HT1080 (cell line): ENCODE measurements at regions not wholly inside any gene's neighbourhood (a gene's known extent, or its start where the extent isn't known, plus 50 kb on each side); places are given as distances from the start of the nearest gene placed in this dataset.
A peak's percentile ranks its signal among the peaks of the same experiment; 100 is the strongest.

ENCODE experiments used
- DNase-seq: peaks from one replicate; pipeline ENCODE4 v3.0.0-alpha.2; 2015; ENCODE audit warnings: low read depth

GRCh38 chr12:89893972-89894706 lies 185.5 kb upstream of the ATP2B1 start:
- peak; percentile 10 for DNase-seq

- no peak for DNase-seq
Observed at GRCh38 chr12:89892436-89892835, 183.8 kb upstream of the ATP2B1 start.

GRCh38 chr12:89891933-89892332 lies 183.3 kb upstream of the ATP2B1 start:
- DNase-seq = no peak

GRCh38 chr12:89890161-89890560 lies 181.5 kb upstream of the ATP2B1 start:
- no peak for DNase-seq

GRCh38 chr12:89889062-89889461 lies 180.4 kb upstream of the ATP2B1 start:
- DNase-seq = peak; percentile 54

- DNase-seq = no peak
Observed at GRCh38 chr12:89884952-89885351, 176.3 kb upstream of the ATP2B1 start.

GRCh38 chr12:89884416-89884898 lies 175.8 kb upstream of the ATP2B1 start:
- no peak for DNase-seq

GRCh38 chr12:89883630-89884389 lies 175.2 kb upstream of the ATP2B1 start:
- DNase-seq = peak; percentile 46

- DNase-seq = no peak
Observed at GRCh38 chr12:89882792-89883191, 174.2 kb upstream of the ATP2B1 start.

- DNase-seq = peak; percentile 18
Observed at GRCh38 chr12:89882050-89882449, 173.4 kb upstream of the ATP2B1 start.

GRCh38 chr12:89880690-89881350 lies 172.2 kb upstream of the ATP2B1 start:
- no peak for DNase-seq

GRCh38 chr12:89879766-89880165 lies 171.1 kb upstream of the ATP2B1 start:
- DNase-seq = no peak

GRCh38 chr12:89878950-89879349 lies 170.3 kb upstream of the ATP2B1 start:
- no peak for DNase-seq

- DNase-seq = no peak
Observed at GRCh38 chr12:89878327-89878726, 169.7 kb upstream of the ATP2B1 start.

- no peak for DNase-seq
Observed at GRCh38 chr12:89877671-89878070, 169.0 kb upstream of the ATP2B1 start.

- no peak for DNase-seq
Observed at GRCh38 chr12:89877136-89877535, 168.5 kb upstream of the ATP2B1 start.

GRCh38 chr12:89875809-89876208 lies 167.2 kb upstream of the ATP2B1 start:
- no peak for DNase-seq

GRCh38 chr12:89875225-89875624 lies 166.6 kb upstream of the ATP2B1 start:
- DNase-seq = no peak

GRCh38 chr12:89874146-89874545 lies 165.5 kb upstream of the ATP2B1 start:
- no peak for DNase-seq

GRCh38 chr12:89873745-89874144 lies 165.1 kb upstream of the ATP2B1 start:
- DNase-seq = peak; percentile 19

- no peak for DNase-seq
Observed at GRCh38 chr12:89872922-89873630, 164.4 kb upstream of the ATP2B1 start.
